Osteoblast (primary cell): ENCODE measurements at regions not wholly inside any gene's neighbourhood (a gene's known extent, or its start where the extent isn't known, plus 50 kb on each side); places are given as distances from the start of the nearest gene placed in this dataset.

ENCODE experiments used
- DNase-seq: peaks from one replicate; pipeline ENCODE4 v3.0.0; 2011; ENCODE audit warnings: low spot score, mixed read lengths; ENCODE audit not compliant: insufficient read length; ENCODE audit errors: missing footprints
- H2AFZ ChIP-seq: 2 replicates; pipeline ENCODE4 v1.6.0; 2011; ENCODE audit warnings: mild to moderate bottlenecking, low read length
- H3K27ac ChIP-seq: 2 replicates; pipeline ENCODE4 v1.5.1; 2011; ENCODE audit warnings: mild to moderate bottlenecking, low read depth, low read length, moderate library complexity
- H3K27me3 ChIP-seq: 2 replicates; pipeline ENCODE4 v1.6.0; 2012; ENCODE audit warnings: mild to moderate bottlenecking, control low read depth, inconsistent platforms, low read length, moderate library complexity; ENCODE audit not compliant: insufficient read depth
- H3K36me3 ChIP-seq: 2 replicates; pipeline ENCODE4 v1.5.1; 2011; ENCODE audit warnings: mild to moderate bottlenecking, low read length, control low read depth, moderate library complexity; ENCODE audit not compliant: insufficient read depth
- H3K4me1 ChIP-seq: 2 replicates; pipeline ENCODE4 v1.5.1; 2011; ENCODE audit warnings: mild to moderate bottlenecking, low read length, control low read depth, moderate library complexity; ENCODE audit not compliant: insufficient read depth
- H3K4me2 ChIP-seq: 2 replicates; pipeline ENCODE4 v1.6.0; 2011; ENCODE audit warnings: mild to moderate bottlenecking, low read length; ENCODE audit not compliant: insufficient read depth
- H3K4me3 ChIP-seq: fragments of 200-600 bp; sonication (generic); 3 replicates; pipeline ENCODE4 v1.5.1; 2012; ENCODE audit warnings: mild to moderate bottlenecking, low read length, inconsistent platforms; ENCODE audit not compliant: insufficient read depth
- H3K79me2 ChIP-seq: 2 replicates; pipeline ENCODE4 v1.6.0; 2012; ENCODE audit warnings: mild to moderate bottlenecking, low read length, control low read depth, inconsistent platforms; ENCODE audit not compliant: insufficient read depth
- H3K9me3 ChIP-seq: 2 replicates; pipeline ENCODE4 v1.5.1; 2011; ENCODE audit warnings: low read depth, low read length, control low read depth
- H4K20me1 ChIP-seq: 2 replicates; pipeline ENCODE4 v1.6.0; 2012; ENCODE audit warnings: mild to moderate bottlenecking, low read length, control low read depth; ENCODE audit not compliant: insufficient read depth
- TF ChIP-seq, protein P1 (sequence below): IDR thresholded peaks from 2 replicates; pipeline ENCODE4 v1.5.1; 2011; ENCODE audit warnings: mild to moderate bottlenecking, low read depth, low read length, moderate library complexity; ENCODE audit errors: extremely low read depth

DNA sequence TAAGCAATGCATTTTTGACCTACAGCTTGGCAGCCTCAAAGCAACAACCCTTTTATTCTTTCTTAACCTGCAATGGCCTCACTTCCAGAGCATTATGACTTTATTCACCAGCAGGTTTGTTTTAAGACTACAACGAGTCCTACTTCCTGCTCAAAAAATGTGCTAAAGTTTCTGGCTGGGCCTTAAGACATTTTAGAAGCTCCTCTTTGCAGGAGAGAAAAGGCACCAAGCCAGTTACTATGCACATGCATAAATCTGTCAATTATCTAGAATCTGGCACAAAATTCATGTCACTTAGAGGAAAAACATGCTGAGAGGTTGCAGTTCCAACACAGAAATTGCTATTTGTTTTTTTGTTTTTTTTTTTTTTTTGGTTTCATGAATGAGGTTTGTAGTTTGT lies 223.0 kb upstream of the EPHA5 start:
- Histone ChIP-seq H2AFZ (no peak overlapping the region), H3K27me3 (no peaks in the 10 kb centered on the region)
- TF ChIP-seq, protein P1, sequence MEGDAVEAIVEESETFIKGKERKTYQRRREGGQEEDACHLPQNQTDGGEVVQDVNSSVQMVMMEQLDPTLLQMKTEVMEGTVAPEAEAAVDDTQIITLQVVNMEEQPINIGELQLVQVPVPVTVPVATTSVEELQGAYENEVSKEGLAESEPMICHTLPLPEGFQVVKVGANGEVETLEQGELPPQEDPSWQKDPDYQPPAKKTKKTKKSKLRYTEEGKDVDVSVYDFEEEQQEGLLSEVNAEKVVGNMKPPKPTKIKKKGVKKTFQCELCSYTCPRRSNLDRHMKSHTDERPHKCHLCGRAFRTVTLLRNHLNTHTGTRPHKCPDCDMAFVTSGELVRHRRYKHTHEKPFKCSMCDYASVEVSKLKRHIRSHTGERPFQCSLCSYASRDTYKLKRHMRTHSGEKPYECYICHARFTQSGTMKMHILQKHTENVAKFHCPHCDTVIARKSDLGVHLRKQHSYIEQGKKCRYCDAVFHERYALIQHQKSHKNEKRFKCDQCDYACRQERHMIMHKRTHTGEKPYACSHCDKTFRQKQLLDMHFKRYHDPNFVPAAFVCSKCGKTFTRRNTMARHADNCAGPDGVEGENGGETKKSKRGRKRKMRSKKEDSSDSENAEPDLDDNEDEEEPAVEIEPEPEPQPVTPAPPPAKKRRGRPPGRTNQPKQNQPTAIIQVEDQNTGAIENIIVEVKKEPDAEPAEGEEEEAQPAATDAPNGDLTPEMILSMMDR, result no peak

DNA sequence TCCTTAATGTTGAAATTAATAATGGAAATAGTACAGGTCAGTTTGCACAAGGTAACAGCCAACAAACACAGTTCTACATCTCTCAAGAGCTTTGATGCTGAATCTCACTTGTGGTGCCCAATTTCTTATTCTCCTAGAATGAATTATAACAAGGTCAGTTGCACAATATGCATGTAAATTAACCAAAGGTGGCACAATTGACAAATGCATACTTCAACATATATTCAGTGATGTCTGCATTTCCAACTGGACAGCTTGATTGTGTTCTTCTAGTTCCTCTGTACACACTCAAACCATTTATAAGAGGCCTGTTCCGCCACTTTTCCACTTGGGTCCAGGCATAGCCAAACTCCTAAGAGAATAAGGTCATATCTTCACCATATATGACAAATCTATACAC lies 210.3 kb upstream of the EPHA5 start:
- H2AFZ ChIP-seq, result no peak overlapping the region
- no peaks in the 10 kb centered on the region for H3K79me2 ChIP-seq
- no peaks in the 10 kb centered on the region for H3K27me3 ChIP-seq
- no peak for DNase-seq
- no peaks in the 10 kb centered on the region for H3K4me1 ChIP-seq
- TF ChIP-seq, protein P1, result no peak
- H3K27ac ChIP-seq, result no peak overlapping the region
- no peaks in the 10 kb centered on the region for H4K20me1 ChIP-seq
- no peak overlapping the region for H3K4me2 ChIP-seq
- H3K9me3 ChIP-seq, result no peaks in the 10 kb centered on the region
- H3K4me3 ChIP-seq, result no peak overlapping the region
- no peaks in the 10 kb centered on the region for H3K36me3 ChIP-seq

More for the DNA sequence above, 223.0 kb upstream of the EPHA5 start:
- Histone ChIP-seq H4K20me1 (no peaks in the 10 kb centered on the region), H3K79me2 (no peaks in the 10 kb centered on the region), H3K9me3 (no peaks in the 10 kb centered on the region), H3K4me2 (no peak overlapping the region), H3K4me1 (no peaks in the 10 kb centered on the region), H3K27ac (no peak overlapping the region), H3K4me3 (no peak overlapping the region), H3K36me3 (no peaks in the 10 kb centered on the region)
- DNase-seq, result no peak

DNA sequence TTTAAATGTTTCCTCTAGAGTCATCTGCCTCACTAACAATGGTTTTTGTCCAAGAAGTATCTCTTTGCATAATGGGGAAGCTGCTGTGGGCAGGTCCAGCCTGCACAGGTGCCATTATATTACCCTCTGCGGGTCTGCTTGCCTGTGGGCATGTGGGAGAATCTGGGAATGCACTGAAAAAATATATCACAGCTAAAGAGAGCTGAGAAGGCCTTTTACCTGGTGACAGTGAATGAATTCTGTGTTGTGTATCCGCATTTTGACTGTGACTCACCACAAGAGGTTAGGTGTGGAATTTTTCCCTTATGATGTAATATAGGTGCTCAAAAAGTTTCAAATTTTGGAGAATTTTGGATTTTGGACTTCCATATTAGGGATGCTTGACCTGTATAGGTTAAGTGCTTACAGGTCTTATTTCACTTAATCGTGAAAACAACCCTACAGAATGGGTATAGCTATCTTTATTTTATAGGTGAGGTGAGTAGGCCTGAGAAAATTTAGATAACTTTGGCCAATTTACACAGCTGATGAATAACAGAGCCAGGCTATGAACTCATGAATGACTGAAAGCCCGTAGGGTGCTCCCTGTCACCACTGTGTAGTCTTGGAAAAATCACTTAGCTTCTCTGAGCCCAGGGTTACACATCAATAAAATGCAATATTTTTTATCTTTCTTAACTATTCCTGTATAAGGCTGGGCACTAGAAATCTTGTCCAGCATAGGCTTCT lies 198.0 kb upstream of the EPHA5 start:
- Histone ChIP-seq H3K4me3 (no peak overlapping the region), H3K9me3 (no peaks in the 10 kb centered on the region), H3K27me3 (no peaks in the 10 kb centered on the region), H3K4me2 (no peak overlapping the region), H3K79me2 (no peaks in the 10 kb centered on the region), H3K36me3 (no peaks in the 10 kb centered on the region), H2AFZ (no peak overlapping the region), H3K4me1 (no peaks in the 10 kb centered on the region), H4K20me1 (no peaks in the 10 kb centered on the region), H3K27ac (no peak overlapping the region)
- DNase-seq, result no peak
- TF ChIP-seq, protein P1, result no peak

DNA sequence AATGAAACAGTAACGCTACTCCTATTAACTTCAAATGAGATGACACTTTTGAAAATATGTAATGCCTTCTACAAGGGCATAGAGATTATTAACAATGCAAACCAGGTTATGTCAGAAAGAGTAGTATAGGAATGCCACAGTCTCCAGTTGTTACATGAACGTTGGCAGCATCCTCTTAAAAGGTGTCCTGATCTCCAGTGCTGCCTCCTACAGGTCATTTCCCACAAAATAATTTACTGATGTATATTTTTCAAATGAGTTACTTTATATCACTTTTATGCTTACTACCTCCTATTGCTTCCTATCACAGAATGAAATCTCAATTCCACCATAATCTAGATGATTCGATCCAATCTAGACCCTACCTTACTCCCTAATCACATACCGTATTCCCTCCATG lies 195.2 kb upstream of the EPHA5 start:
- peak; percentile 18 for DNase-seq
- TF ChIP-seq, protein P1, result peak; percentile 48
- H3K27ac ChIP-seq, result no peak overlapping the region

More for the DNA sequence above, 195.2 kb upstream of the EPHA5 start:
- H2AFZ ChIP-seq, result peak overlapping the region; percentile 62
- H3K79me2 ChIP-seq, result no peaks in the 10 kb centered on the region
- H3K4me2 ChIP-seq, result no peak overlapping the region
- H3K9me3 ChIP-seq, result no peaks in the 10 kb centered on the region
- H3K36me3 ChIP-seq, result no peaks in the 10 kb centered on the region
- H3K27me3 ChIP-seq, result no peaks in the 10 kb centered on the region
- H3K4me1 ChIP-seq, result no peaks in the 10 kb centered on the region
- H4K20me1 ChIP-seq, result no peaks in the 10 kb centered on the region
- H3K4me3 ChIP-seq, result no peak overlapping the region
